Muscle layer of duodenum (tissue), 2 donors: ENCODE measurements at regions not wholly inside any gene's neighbourhood (a gene's known extent, or its start where the extent isn't known, plus 50 kb on each side); places are given as distances from the start of the nearest gene placed in this dataset.

ENCODE experiments used
- H3K27ac ChIP-seq: one replicate; pipeline ENCODE4 v1.7.0; 2013; ENCODE audit warnings: mild to moderate bottlenecking, low read length
- H3K27me3 ChIP-seq: one replicate; pipeline ENCODE4 v1.7.0; 2013; ENCODE audit warnings: low read depth, mild to moderate bottlenecking, control low read depth, low read length
- H3K36me3 ChIP-seq, 2 donors: one replicate each; pipeline ENCODE4 v1.7.0; 2013; ENCODE audit warnings: low read length in 2 of 2, control low read depth in 1 of 2, mild to moderate bottlenecking in 1 of 2; ENCODE audit not compliant: insufficient read depth in 2 of 2, control insufficient read depth in 1 of 2
- H3K4me1 ChIP-seq, 2 donors: one replicate each; pipeline ENCODE4 v1.7.0; 2013; ENCODE audit warnings: low read length in 2 of 2, mild to moderate bottlenecking in 2 of 2, control low read depth in 1 of 2, moderate library complexity in 1 of 2; ENCODE audit not compliant: insufficient read depth in 2 of 2, control insufficient read depth in 1 of 2
- H3K4me3 ChIP-seq, 2 donors: one replicate each; pipeline ENCODE4 v1.7.0; 2013; ENCODE audit warnings: low read length in 2 of 2, low read depth in 1 of 2, mild to moderate bottlenecking in 1 of 2
- H3K9me3 ChIP-seq, 2 donors: one replicate each; pipeline ENCODE4 v1.7.0; 2013; ENCODE audit warnings: low read length in 2 of 2, control low read depth in 1 of 2, mild to moderate bottlenecking in 1 of 2; ENCODE audit not compliant: control insufficient read depth in 1 of 2
- donor health status: healthy.

DNA sequence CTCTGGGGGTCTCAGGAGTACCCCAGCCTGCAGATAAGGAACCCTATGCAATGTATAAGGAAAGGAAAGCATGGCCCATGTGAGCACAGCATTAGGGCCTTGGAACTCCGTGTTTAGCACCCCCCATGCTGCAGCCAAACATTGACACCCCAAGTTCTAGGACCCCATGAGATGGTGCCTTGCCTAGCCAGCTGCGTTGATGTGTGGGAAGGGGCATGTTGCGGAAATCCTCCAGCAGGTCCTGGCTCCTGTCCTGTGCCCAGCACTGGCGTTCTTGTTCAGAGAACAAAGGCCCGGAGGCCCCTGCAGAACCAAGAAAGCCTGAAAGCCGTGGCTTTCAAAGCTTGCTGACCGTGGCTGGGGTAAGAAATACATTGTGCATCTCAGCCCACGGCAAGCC is 99.4 kb upstream of the DIO3 start:
- no peaks in the 10 kb centered on the region for H3K9me3 ChIP-seq
- no peak overlapping the region for H3K27ac ChIP-seq
- H3K4me1 ChIP-seq, result peaks cover 0 to 17% of the 10 kb centered on the region in 2 donors
- peaks cover 32% of the 10 kb centered on the region for H3K27me3 ChIP-seq
- no peak overlapping the region for H3K4me3 ChIP-seq
- H3K36me3 ChIP-seq, result no peaks in the 10 kb centered on the region

DNA sequence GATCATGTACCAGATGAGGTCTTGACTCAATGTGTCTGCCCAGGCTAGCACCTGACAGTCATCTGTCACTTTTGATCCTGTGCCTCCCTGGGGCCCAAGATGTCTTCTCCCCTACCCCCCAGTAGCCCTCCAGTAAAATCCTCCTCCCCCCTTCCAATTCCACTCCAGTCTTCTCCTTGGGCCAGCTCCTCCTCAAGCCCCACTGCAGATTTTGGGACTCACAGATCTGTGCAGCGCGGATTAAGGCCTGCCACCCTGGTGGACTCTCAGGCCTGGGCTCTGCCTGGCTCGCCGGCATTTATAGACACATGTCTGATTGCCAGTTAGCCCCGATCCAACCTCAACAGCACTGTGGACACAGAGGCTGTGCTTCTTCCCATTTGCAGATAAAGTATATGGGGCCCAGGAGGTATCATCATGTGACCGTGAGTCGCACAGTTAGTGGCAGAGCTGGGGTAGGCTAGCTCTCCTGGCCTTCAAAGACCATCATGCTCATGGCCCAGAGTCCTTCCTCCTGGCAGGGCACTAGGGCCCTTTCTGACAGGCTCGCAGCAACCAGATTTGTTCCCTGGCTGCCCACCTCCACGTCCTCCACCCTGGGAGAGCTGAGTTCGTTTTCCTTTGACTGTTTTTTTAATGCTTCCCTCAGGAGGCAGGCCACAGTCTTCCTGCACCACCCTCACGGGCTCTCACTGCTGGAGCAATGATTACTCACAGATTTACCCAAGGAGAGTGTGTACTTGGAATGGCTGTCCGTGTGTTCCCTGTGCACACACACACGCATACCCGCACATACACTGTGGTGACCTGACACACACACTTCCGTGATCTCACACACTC is 98.3 kb upstream of the DIO3 start:
- no peak overlapping the region for H3K27ac ChIP-seq
- H3K36me3 ChIP-seq, result no peaks in the 10 kb centered on the region
- no peaks in the 10 kb centered on the region for H3K9me3 ChIP-seq
- no peak overlapping the region for H3K4me3 ChIP-seq
- H3K27me3 ChIP-seq, result peaks cover 28% of the 10 kb centered on the region
- peaks cover 0 to 16% of the 10 kb centered on the region in 2 donors for H3K4me1 ChIP-seq

DNA sequence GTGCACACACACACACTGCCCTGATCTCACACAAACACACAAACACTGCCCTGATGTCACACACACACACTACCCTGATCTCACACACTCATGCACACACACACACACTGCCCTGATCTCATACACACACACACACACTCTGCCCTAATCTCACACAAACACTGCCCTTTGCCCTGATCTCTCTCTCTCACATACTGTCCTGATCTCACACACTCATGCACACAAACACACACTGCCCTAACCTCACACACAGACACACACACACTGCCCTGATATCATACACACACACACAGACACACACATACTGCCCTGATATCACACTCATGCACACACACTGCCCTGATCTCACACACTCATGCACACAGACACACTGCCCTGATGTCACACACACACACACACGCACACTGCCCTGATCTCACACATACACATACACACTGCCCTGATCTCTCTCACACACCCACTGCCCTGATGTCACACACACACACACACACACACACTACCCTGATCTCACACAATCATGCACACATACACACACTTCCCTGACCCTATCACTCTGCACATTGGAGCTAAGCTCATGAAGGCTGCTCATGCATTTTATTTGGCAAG is 97.6 kb upstream of the DIO3 start:
- peaks cover 0 to 8% of the 10 kb centered on the region in 2 donors for H3K4me1 ChIP-seq
- no peak overlapping the region for H3K4me3 ChIP-seq
- no peaks in the 10 kb centered on the region for H3K36me3 ChIP-seq
- H3K9me3 ChIP-seq, result no peaks in the 10 kb centered on the region
- H3K27me3 ChIP-seq, result peaks cover 23% of the 10 kb centered on the region
- no peak overlapping the region for H3K27ac ChIP-seq

DNA sequence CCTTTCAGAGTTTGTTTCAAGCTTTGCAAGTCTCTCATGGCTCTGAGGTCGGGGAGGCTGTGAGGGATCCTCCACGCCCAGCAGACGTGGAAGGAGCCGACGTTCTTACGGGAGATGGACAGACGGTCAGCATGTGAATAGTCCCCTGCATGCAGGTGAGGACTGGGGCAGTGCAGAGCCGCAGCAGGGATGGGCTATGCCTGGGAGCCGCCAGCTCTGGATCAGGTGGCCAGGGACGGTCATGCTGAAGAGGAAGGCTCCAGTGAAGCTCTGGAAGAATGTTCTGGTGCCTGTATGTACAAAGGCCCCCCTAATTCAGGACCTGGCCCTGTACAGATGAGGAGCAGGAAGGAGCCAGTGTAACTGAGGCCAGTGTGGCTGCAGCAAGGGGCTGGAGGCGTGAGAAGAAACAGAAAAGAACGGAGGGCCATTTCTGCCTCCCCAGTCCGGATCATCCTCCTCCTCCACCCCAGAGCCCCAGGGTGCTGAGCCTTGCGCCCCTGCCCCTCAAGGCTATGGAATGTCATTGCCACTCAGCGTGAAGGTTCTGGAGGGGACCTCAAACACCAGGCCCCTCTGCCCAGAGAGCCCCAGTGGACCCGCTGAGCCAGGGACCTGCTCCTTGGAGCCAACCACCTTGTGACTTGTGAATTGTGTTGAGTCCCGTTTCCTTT is 96.8 kb upstream of the DIO3 start:
- H3K9me3 ChIP-seq, result no peaks in the 10 kb centered on the region
- H3K27me3 ChIP-seq, result peaks cover 17% of the 10 kb centered on the region
- no peaks in the 10 kb centered on the region for H3K36me3 ChIP-seq

GRCh38 chr14:101464984-101465794 is 96.1 kb upstream of the DIO3 start:
- Histone ChIP-seq H3K4me1 (no peaks in the 10 kb centered on the region), H3K27me3 (peaks cover 12% of the 10 kb centered on the region), H3K36me3 (no peaks in the 10 kb centered on the region), H3K27ac (no peak overlapping the region), H3K9me3 (no peaks in the 10 kb centered on the region), H3K4me3 (no peak overlapping the region)

More for the DNA sequence above, 96.8 kb upstream of the DIO3 start:
- H3K4me1 ChIP-seq, result peaks cover 0 to under 1% of the 10 kb centered on the region in 2 donors
- no peak overlapping the region for H3K27ac ChIP-seq
- H3K4me3 ChIP-seq, result no peak overlapping the region

GRCh38 chr14:101465795-101466448 is 95.4 kb upstream of the DIO3 start:
- H3K27ac ChIP-seq, result no peak overlapping the region
- no peaks in the 10 kb centered on the region for H3K9me3 ChIP-seq
- H3K4me3 ChIP-seq, result no peak overlapping the region
- H3K27me3 ChIP-seq, result peaks cover 11% of the 10 kb centered on the region
- H3K4me1 ChIP-seq, result no peaks in the 10 kb centered on the region
- H3K36me3 ChIP-seq, result no peaks in the 10 kb centered on the region

- Histone ChIP-seq H3K27me3 (peaks cover 4% of the 10 kb centered on the region), H3K36me3 (no peaks in the 10 kb centered on the region), H3K4me3 (no peak overlapping the region), H3K4me1 (no peaks in the 10 kb centered on the region), H3K27ac (no peak overlapping the region), H3K9me3 (no peaks in the 10 kb centered on the region)
These were observed 94.7 kb upstream of the DIO3 start for GRCh38 chr14:101466456-101467180.

GRCh38 chr14:101467181-101467926 is 93.9 kb upstream of the DIO3 start:
- no peak overlapping the region for H3K4me3 ChIP-seq
- no peak overlapping the region for H3K27ac ChIP-seq
- no peaks in the 10 kb centered on the region for H3K36me3 ChIP-seq
- no peaks in the 10 kb centered on the region for H3K27me3 ChIP-seq
- H3K9me3 ChIP-seq, result no peaks in the 10 kb centered on the region
- no peaks in the 10 kb centered on the region for H3K4me1 ChIP-seq

GRCh38 chr14:101469382-101470247 is 91.7 kb upstream of the DIO3 start:
- Histone ChIP-seq H3K9me3 (no peaks in the 10 kb centered on the region), H3K27ac (no peak overlapping the region), H3K27me3 (no peaks in the 10 kb centered on the region), H3K36me3 (no peaks in the 10 kb centered on the region), H3K4me1 (no peaks in the 10 kb centered on the region), H3K4me3 (no peak overlapping the region)
